Kidney epithelial cell (primary cell): ENCODE measurements at regions not wholly inside any gene's neighbourhood (a gene's known extent, or its start where the extent isn't known, plus 50 kb on each side); places are given as distances from the start of the nearest gene placed in this dataset.

ENCODE experiments used
- DNase-seq: peaks from one replicate; pipeline ENCODE4 v3.0.0-alpha.2; 2010; ENCODE audit warnings: low read depth
- H3K27me3 ChIP-seq: 2 replicates; pipeline ENCODE4 v1.6.0; 2011; ENCODE audit warnings: low read length; ENCODE audit not compliant: control insufficient read depth, insufficient read depth
- H3K36me3 ChIP-seq: 2 replicates; pipeline ENCODE4 v1.5.1; 2011; ENCODE audit warnings: low read length; ENCODE audit not compliant: control insufficient read depth, insufficient read depth
- H3K4me3 ChIP-seq: 2 replicates; pipeline ENCODE4 v1.5.1; 2011; ENCODE audit warnings: low read depth, mild to moderate bottlenecking, control low read depth, low read length
- CTCF ChIP-seq: IDR thresholded peaks from 2 replicates; pipeline ENCODE4 v1.5.1; 2011; ENCODE audit warnings: mild to moderate bottlenecking, moderate library complexity, low read length, control low read depth, inconsistent platforms; ENCODE audit not compliant: insufficient read depth, poor library complexity, severe bottlenecking

- no peak for DNase-seq
- Histone ChIP-seq H3K4me3 (no peak overlapping the region), H3K36me3 (no peaks in the 10 kb centered on the region), H3K27me3 (no peaks in the 10 kb centered on the region)
- no peak for TF ChIP-seq CTCF
These were observed 137.6 kb upstream of the USP24 start for GRCh38 chr1:55352811-55353180.

GRCh38 chr1:55352080-55352810, 137.1 kb upstream of the USP24 start:
- DNase-seq, result no peak
- H3K27me3 ChIP-seq, result no peaks in the 10 kb centered on the region
- TF ChIP-seq CTCF, result no peak
- no peaks in the 10 kb centered on the region for H3K36me3 ChIP-seq
- H3K4me3 ChIP-seq, result no peak overlapping the region

- DNase-seq, result no peak
- no peak overlapping the region for H3K4me3 ChIP-seq
- no peak for TF ChIP-seq CTCF
- no peaks in the 10 kb centered on the region for H3K36me3 ChIP-seq
- no peaks in the 10 kb centered on the region for H3K27me3 ChIP-seq
These were observed 133.2 kb upstream of the USP24 start for GRCh38 chr1:55348356-55348755.

GRCh38 chr1:55347866-55348265, 132.7 kb upstream of the USP24 start:
- Histone ChIP-seq H3K36me3 (no peaks in the 10 kb centered on the region), H3K4me3 (no peak overlapping the region), H3K27me3 (no peaks in the 10 kb centered on the region)
- no peak for DNase-seq
- no peak for TF ChIP-seq CTCF

GRCh38 chr1:55347041-55347440, 131.9 kb upstream of the USP24 start:
- Histone ChIP-seq H3K27me3 (no peaks in the 10 kb centered on the region), H3K36me3 (no peaks in the 10 kb centered on the region), H3K4me3 (no peak overlapping the region)
- no peak for TF ChIP-seq CTCF
- DNase-seq, result no peak

GRCh38 chr1:55346586-55346985, 131.4 kb upstream of the USP24 start:
- Histone ChIP-seq H3K4me3 (no peak overlapping the region), H3K36me3 (no peaks in the 10 kb centered on the region), H3K27me3 (no peaks in the 10 kb centered on the region)
- TF ChIP-seq CTCF, result no peak
- DNase-seq, result no peak
